Spleen (tissue), 11 donors: ENCODE measurements at regions not wholly inside any gene's neighbourhood (a gene's known extent, or its start where the extent isn't known, plus 50 kb on each side); places are given as distances from the start of the nearest gene placed in this dataset.

ENCODE experiments used
- DNase-seq: peaks from one replicate; pipeline ENCODE4 v3.0.0-alpha.2; 2020
- H3K27ac ChIP-seq, 8 donors: fragments of 200-600 bp; sonication (generic) in 7 of 8; 1 replicate in 4 of 8; 2 replicates in 4 of 8; pipeline versions ENCODE4 v1.5.0 to v1.8.0; 2016 to 2021; ENCODE audit warnings: inconsistent platforms in 4 of 8, mild to moderate bottlenecking in 4 of 8, moderate library complexity in 1 of 8
- H3K27me3 ChIP-seq, 7 donors: fragments of 200-600 bp; sonication (generic) in 6 of 7; replicated peaks in 1 of 7; 1 replicate in 4 of 7; 2 replicates in 3 of 7; pipeline versions ENCODE4 v1.5.0 to v1.8.0; 2016 to 2021; ENCODE audit warnings: inconsistent platforms in 3 of 7, mild to moderate bottlenecking in 1 of 7
- H3K36me3 ChIP-seq, 6 donors: fragments of 200-600 bp; sonication (generic) in 5 of 6; 1 replicate in 4 of 6; 2 replicates in 2 of 6; pipeline versions ENCODE4 v1.5.0 to v1.8.0; 2016 to 2021; ENCODE audit warnings: inconsistent platforms in 2 of 6
- H3K4me1 ChIP-seq, 6 donors: fragments of 200-600 bp; sonication (generic) in 5 of 6; 1 replicate in 3 of 6; 2 replicates in 3 of 6; pipeline versions ENCODE4 v1.5.0 to v1.8.0; 2016 to 2021; ENCODE audit warnings: inconsistent platforms in 3 of 6
- H3K4me3 ChIP-seq, 8 donors: fragments of 200-600 bp; sonication (generic) in 7 of 8; 1 replicate in 4 of 8; 2 replicates in 4 of 8; pipeline versions ENCODE4 v1.5.0 to v1.8.0; 2016 to 2021; ENCODE audit warnings: inconsistent platforms in 4 of 8, mild to moderate bottlenecking in 4 of 8, moderate library complexity in 2 of 8
- H3K9me3 ChIP-seq, 8 donors: fragments of 200-600 bp; sonication (generic) in 7 of 8; 1 replicate in 4 of 8; 2 replicates in 4 of 8; pipeline versions ENCODE4 v1.5.0 to v1.8.0; 2016 to 2021; ENCODE audit warnings: inconsistent platforms in 4 of 8
- CTCF ChIP-seq, 11 experiments: fragments of 200-600 bp in 7 of 11; fragments of 450-650 bp in 4 of 11; sonication (generic) in 4 of 11; IDR thresholded peaks in 8 of 11; conservative IDR thresholded peaks in 3 of 11; 1 replicate in 7 of 11; 2 replicates in 4 of 11; pipeline versions ENCODE4 v1.4.0 to v1.8.0; 2016 to 2021; ENCODE audit warnings: antibody characterized with exemption in 11 of 11, inconsistent platforms in 4 of 11, mild to moderate bottlenecking in 1 of 11
- POLR2A ChIP-seq, 3 donors: fragments of 450-650 bp; IDR thresholded peaks; one replicate each; pipeline ENCODE4 v1.5.1; 2017; ENCODE audit warnings: antibody characterized with exemption in 3 of 3, mild to moderate bottlenecking in 1 of 3
- POLR2AphosphoS5 ChIP-seq, 3 donors: sonication (generic); formaldehyde crosslinking; IDR thresholded peaks; one replicate each; pipeline ENCODE4 v1.5.1; 2017; ENCODE audit warnings: antibody characterized with exemption in 3 of 3
- WGBS, 5 donors: extraction: QIAGEN DNeasy Blood & Tissue Kit in 3 of 5; methylation state at CpG; one replicate each; pipeline versions ENCODE4 v1.1.5 to v1.1.7; 2013 to 2018; 5-methylcytosine and 5-hydroxymethylcytosine counted together
- intact Hi-C: fragments of 100-400 bp; cut with DNase I; formaldehyde crosslinking; loops from one replicate; pipeline ENCODE4 v1.15.0; 2023; ENCODE audit warnings: low total_unique reads
- donor health status: healthy with polysubstance abuse.
- donor health status: DM: no; HTN: no; CAD: no; lungs with moderate emphysema.
- donor health status: DM: no; HTN: no; CAD: no.
- donor health status: Bipolar disorder and iron deficiency.
- donor health status: healthy.
- donor health status: DM: no; HTN: no; CAD: no.
- donor health status: DM: yes; HTN: yes; CAD: no.

DNA sequence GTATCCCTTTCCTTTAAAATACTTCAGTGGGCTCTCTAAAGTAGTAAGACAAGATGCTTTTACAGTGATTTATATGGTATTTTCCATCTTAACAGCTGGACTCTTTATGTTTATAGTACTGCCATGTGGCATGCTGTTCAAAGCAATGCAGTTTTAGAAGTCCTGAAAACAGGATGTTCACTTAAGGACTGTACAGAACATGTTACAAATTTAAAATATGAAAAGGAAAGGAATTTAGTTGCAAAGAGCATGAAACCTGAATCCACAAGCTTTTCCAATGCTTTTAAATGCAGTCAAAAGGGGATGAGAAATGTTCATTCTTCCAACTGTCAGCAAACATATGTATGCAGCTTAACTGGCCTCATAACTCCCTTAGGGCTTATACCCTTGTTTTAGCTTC, 580.2 kb downstream of the EFNA5 start:
- TF ChIP-seq POLR2AphosphoS5 (IDR thresholded peaks at IDR 0.05): no peak
- no peak for TF ChIP-seq CTCF (IDR thresholded peaks at IDR 0.05 in 8 of 11, conservative IDR thresholded peaks at IDR 0.05 in 3 of 11)
- TF ChIP-seq POLR2A (IDR thresholded peaks at IDR 0.05): no peak
- no peaks in the 10 kb centered on the region for H3K27me3 ChIP-seq
- intact Hi-C loops: no loop called here
- H3K27ac ChIP-seq: no peak overlapping the region
- no peak overlapping the region for H3K4me3 ChIP-seq
- peaks cover 0 to 27% (median 19%) of the 10 kb centered on the region in 8 donors for H3K9me3 ChIP-seq
- DNase-seq: no peak
- H3K36me3 ChIP-seq: no peaks in the 10 kb centered on the region
- no peaks in the 10 kb centered on the region for H3K4me1 ChIP-seq

DNA sequence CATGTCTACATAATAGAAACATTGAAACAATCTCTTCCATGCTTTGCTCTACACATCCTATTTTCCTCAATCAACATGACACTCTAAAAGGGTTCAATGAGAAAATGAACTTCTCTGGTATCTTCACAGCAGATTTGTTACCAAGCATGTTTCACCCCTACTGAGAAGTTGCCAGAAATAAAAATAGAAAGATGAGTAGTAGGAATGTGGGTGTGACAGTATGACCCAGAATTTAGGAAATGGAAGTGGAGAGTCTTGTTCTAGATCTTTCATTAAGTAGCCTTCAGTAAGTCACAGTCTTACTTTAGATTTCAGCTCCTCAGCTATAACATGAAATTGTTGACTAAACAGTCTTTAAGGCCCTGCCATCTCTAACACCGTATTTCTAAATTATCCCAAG, 581.8 kb downstream of the EFNA5 start:
- 67 to 91% (median 81%) methylated on average over 1 of the region's 1 CpG for WGBS, 5 donors
- no peaks in the 10 kb centered on the region for H3K4me1 ChIP-seq
- no peaks in the 10 kb centered on the region for H3K36me3 ChIP-seq
- H3K9me3 ChIP-seq: peaks cover 0 to 16% (median 9%) of the 10 kb centered on the region in 8 donors
- intact Hi-C loops: no loop called here
- no peaks in the 10 kb centered on the region for H3K27me3 ChIP-seq
- TF ChIP-seq POLR2AphosphoS5 (IDR thresholded peaks at IDR 0.05) (no peak), CTCF (IDR thresholded peaks at IDR 0.05 in 8 of 11, conservative IDR thresholded peaks at IDR 0.05 in 3 of 11) (no peak), POLR2A (IDR thresholded peaks at IDR 0.05) (no peak)
- H3K4me3 ChIP-seq: no peak overlapping the region
- DNase-seq: no peak
- H3K27ac ChIP-seq: peak overlapping the region in 1 of 8 donors; percentile 17

DNA sequence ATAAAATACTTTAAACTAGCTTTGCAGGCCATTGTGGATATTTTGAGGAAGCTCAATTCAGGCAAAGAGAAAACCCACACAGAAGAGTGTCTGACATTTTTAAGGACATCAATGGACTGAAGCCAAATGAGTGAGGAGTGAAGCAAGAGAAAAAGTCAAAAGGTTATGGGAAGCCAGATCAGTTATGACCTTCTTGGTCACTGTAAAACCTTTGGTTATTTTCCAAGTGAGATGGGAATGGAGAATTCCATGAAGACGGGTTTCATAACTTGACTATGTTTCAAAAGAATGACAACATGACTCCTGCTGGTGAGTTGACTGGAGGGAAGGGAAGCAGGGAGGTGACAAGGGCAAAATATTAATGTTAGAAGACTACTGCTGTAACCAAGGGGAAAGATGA, 585.2 kb downstream of the EFNA5 start:
- 80 to 86% (median 82%) methylated on average over 1 of the region's 1 CpG for WGBS, 5 donors
- no peak for DNase-seq
- intact Hi-C loops: no loop called here

DNA sequence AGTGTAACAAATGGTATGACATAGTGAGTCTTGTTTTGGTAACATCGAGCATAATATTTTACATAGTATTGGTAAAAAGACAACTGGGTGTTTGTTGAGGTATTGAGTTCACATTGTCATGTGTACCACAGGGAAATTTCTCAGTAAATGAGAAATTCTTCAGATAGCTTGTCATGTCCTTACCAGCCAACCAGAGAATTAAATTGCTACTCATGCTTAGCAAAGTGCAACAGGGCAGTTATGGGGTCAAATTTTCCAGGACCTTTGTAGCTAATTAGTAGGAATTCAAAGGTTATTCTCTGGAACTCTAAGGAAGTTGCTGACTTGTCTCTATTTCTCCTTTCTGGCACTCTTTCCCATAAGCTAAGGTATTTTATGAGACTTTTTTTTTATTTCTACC, 595.7 kb downstream of the EFNA5 start:
- TF ChIP-seq POLR2A (IDR thresholded peaks at IDR 0.05): no peak
- Histone ChIP-seq H3K36me3 (no peaks in the 10 kb centered on the region), H3K4me3 (no peak overlapping the region), H3K4me1 (no peaks in the 10 kb centered on the region), H3K27me3 (no peaks in the 10 kb centered on the region), H3K27ac (no peak overlapping the region), H3K9me3 (peaks cover 0 to 15% (median 10%) of the 10 kb centered on the region in 8 donors)
- no peak for DNase-seq
- 80 to 90% (median 87%) methylated on average over 1 of the region's 1 CpG for WGBS, 5 donors
- intact Hi-C loops: no loop called here

More for the DNA sequence above, 585.2 kb downstream of the EFNA5 start:
- Histone ChIP-seq H3K27me3 (no peaks in the 10 kb centered on the region), H3K27ac (no peak overlapping the region), H3K4me3 (no peak overlapping the region), H3K9me3 (no peaks in the 10 kb centered on the region), H3K36me3 (no peaks in the 10 kb centered on the region), H3K4me1 (no peaks in the 10 kb centered on the region)
- no peak for TF ChIP-seq POLR2A (IDR thresholded peaks at IDR 0.05)
- TF ChIP-seq CTCF (IDR thresholded peaks at IDR 0.05 in 8 of 11, conservative IDR thresholded peaks at IDR 0.05 in 3 of 11): no peak
- TF ChIP-seq POLR2AphosphoS5 (IDR thresholded peaks at IDR 0.05): no peak

GRCh38 chr5:107072967-107073366, 597.8 kb downstream of the EFNA5 start:
- Histone ChIP-seq H3K4me1 (no peaks in the 10 kb centered on the region), H3K27me3 (no peaks in the 10 kb centered on the region), H3K9me3 (peaks cover 0 to 15% (median 10%) of the 10 kb centered on the region in 8 donors), H3K4me3 (no peak overlapping the region), H3K27ac (no peak overlapping the region), H3K36me3 (no peaks in the 10 kb centered on the region)
- TF ChIP-seq CTCF (IDR thresholded peaks at IDR 0.05 in 8 of 11, conservative IDR thresholded peaks at IDR 0.05 in 3 of 11) (no peak), POLR2AphosphoS5 (IDR thresholded peaks at IDR 0.05) (no peak), POLR2A (IDR thresholded peaks at IDR 0.05) (no peak)
- 88 to 97% (median 91%) methylated on average over 1 of the region's 1 CpG for WGBS, 5 donors
- no peak for DNase-seq
- intact Hi-C loops: no loop called here
